Activated CD8-positive, alpha-beta memory T cell treated with anti-CD3 and anti-CD28 coated beads, Interleukin-2, amount 10 ng/mL, durations not matched to agents 7 days and 5 days (primary cell): ENCODE measurements at regions not wholly inside any gene's neighbourhood (a gene's known extent, or its start where the extent isn't known, plus 50 kb on each side); places are given as distances from the start of the nearest gene placed in this dataset.

Experiments
- ATAC-seq: fragments of 150-1000 bp; cut with Tn5 transposase; one replicate; pipeline ENCODE4 v1.10.0; 2021; ENCODE audit warnings: moderate library complexity
- CTCF ChIA-PET: fragments of 350-600 bp; sonication (Branson Sonifier 250); formaldehyde crosslinking; loops from one replicate; lab custom pipeline; 2021; ENCODE audit warnings: antibody characterized with exemption; lab: Charles Lee
- DNase-seq: peaks from one replicate; pipeline ENCODE4 v3.0.0-alpha.2; 2020
- H3K27ac Mint-ChIP-seq: one replicate; pipeline ENCODE4 v1.8.0; 2021; ENCODE audit warnings: mild to moderate bottlenecking, mixed read lengths
- H3K27me3 Mint-ChIP-seq: one replicate; pipeline ENCODE4 v1.8.0; 2021; ENCODE audit warnings: mixed read lengths
- H3K36me3 Mint-ChIP-seq: one replicate; pipeline ENCODE4 v1.8.0; 2021; ENCODE audit warnings: mild to moderate bottlenecking, mixed read lengths
- H3K4me1 Mint-ChIP-seq: one replicate; pipeline ENCODE4 v1.8.0; 2021; ENCODE audit warnings: mixed read lengths
- H3K4me3 Mint-ChIP-seq: one replicate; pipeline ENCODE4 v1.8.0; 2021; ENCODE audit warnings: mild to moderate bottlenecking, moderate library complexity, mixed read lengths
- H3K9me3 Mint-ChIP-seq: one replicate; pipeline ENCODE4 v1.8.0; 2022; ENCODE audit warnings: low read depth, mixed read lengths

DNA sequence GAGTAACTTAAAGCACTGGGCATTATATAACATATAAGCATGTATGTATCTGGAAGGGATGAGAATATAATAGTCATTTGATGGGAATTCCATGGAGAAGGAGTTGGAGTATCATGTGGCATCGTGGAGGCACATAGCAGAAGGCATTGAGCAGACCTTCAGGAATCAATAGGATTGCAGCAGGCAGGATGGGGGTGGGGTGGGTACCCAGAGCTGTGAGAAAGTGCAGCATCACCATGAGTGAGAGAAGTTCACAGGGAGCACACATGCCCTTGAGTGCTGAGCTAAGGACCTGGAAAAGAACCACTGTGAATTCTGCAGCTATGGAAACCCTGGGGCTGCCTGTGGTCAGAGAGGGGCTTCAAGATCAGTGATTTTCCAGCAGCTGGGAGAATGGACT is 57.3 kb downstream of the MED10 start:
- Mint-ChIP-seq H3K36me3 (no peaks in the 10 kb centered on the region), H3K4me3 (no peak overlapping the region), H3K4me1 (no peaks in the 10 kb centered on the region), H3K27ac (no peak overlapping the region), H3K9me3 (no peaks in the 10 kb centered on the region), H3K27me3 (no peaks in the 10 kb centered on the region)
- ATAC-seq = no peak
- CTCF ChIA-PET = no interaction called here
- no peak for DNase-seq

DNA sequence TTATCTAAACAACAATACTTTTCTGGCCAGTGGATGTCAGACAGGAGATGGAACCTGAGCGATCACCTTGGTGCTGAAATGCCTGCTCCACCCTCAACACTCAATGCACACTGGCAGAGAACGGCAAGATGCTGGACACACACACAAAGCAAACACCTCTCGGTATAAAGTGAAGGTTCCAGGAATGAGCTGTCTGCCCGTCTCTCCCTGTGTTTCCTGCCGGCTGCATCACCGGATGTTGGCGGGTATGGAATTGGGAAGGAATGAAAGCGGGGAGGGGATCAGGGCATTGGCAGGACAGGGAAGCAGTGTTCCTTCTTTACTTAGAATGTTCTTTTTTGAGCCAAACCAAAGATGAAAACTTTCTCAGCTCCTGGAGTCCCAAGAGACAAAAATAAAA is 59.2 kb downstream of the MED10 start:
- H3K9me3 Mint-ChIP-seq = no peaks in the 10 kb centered on the region
- H3K27ac Mint-ChIP-seq = no peak overlapping the region
- H3K4me1 Mint-ChIP-seq = no peaks in the 10 kb centered on the region
- DNase-seq = no peak
- no peaks in the 10 kb centered on the region for H3K36me3 Mint-ChIP-seq
- no peaks in the 10 kb centered on the region for H3K27me3 Mint-ChIP-seq
- no peak for ATAC-seq
- CTCF ChIA-PET = no interaction called here
- no peak overlapping the region for H3K4me3 Mint-ChIP-seq

DNA sequence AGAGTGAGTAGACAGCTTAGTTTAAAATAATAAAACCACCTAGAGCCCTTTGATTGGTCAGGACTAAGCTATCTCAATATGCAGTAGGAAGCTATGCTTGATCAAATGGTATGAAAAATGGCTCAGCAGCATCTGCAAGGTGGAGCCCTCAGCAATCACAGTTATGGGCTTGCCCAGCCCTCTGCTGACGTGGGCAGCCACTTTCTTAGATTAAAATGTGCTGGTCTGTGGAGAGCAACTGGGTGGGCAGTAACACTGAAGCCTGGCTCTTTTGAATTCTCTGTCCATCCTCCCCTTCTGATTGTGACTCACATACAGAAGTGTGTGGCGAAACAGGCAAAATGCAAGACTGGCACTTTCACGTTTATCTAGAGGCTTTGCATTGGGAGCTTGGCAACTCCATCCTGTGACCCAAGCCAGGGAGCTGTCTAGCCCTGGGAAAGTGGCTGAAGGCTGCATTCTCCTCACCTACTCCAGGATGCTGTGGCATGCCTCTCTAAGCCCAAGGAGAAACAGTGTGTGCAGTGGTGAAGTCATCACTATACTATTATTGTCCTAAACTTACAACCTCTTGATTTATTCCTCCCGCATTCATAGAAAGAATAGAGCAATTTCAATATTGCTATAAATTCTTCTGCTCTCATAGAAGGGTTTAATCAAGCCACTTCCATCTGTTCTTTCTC is 61.1 kb downstream of the MED10 start:
- Mint-ChIP-seq H3K9me3 (no peaks in the 10 kb centered on the region), H3K36me3 (no peaks in the 10 kb centered on the region), H3K27ac (no peak overlapping the region), H3K4me3 (no peak overlapping the region), H3K27me3 (no peaks in the 10 kb centered on the region), H3K4me1 (no peaks in the 10 kb centered on the region)
- ATAC-seq (no peak), DNase-seq (no peak)
- CTCF ChIA-PET = no interaction called here

DNA sequence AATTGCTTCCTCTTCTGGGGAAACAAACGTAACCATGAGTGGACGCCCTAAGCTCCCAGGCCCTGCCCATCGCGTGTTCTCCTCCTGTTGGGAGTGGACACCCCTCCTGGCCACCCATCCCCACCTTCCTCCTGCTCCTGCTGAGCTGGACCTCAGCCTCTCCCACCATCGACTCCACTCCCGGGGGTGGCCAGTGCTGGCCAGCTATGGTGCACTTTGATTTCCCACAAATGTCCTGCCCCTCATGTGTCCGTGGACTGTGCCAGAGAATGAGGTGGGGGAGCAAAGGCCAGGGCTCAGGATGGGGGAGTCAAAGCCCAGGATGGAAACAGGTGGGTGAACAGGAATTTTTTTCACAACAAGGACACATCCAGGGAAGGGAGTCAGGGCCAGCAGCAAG is 62.8 kb downstream of the MED10 start:
- no peaks in the 10 kb centered on the region for H3K36me3 Mint-ChIP-seq
- no peaks in the 10 kb centered on the region for H3K9me3 Mint-ChIP-seq
- H3K4me3 Mint-ChIP-seq = no peak overlapping the region
- CTCF ChIA-PET = no interaction called here
- DNase-seq = no peak
- no peak overlapping the region for H3K27ac Mint-ChIP-seq
- no peaks in the 10 kb centered on the region for H3K27me3 Mint-ChIP-seq
- H3K4me1 Mint-ChIP-seq = no peaks in the 10 kb centered on the region
- no peak for ATAC-seq

DNA sequence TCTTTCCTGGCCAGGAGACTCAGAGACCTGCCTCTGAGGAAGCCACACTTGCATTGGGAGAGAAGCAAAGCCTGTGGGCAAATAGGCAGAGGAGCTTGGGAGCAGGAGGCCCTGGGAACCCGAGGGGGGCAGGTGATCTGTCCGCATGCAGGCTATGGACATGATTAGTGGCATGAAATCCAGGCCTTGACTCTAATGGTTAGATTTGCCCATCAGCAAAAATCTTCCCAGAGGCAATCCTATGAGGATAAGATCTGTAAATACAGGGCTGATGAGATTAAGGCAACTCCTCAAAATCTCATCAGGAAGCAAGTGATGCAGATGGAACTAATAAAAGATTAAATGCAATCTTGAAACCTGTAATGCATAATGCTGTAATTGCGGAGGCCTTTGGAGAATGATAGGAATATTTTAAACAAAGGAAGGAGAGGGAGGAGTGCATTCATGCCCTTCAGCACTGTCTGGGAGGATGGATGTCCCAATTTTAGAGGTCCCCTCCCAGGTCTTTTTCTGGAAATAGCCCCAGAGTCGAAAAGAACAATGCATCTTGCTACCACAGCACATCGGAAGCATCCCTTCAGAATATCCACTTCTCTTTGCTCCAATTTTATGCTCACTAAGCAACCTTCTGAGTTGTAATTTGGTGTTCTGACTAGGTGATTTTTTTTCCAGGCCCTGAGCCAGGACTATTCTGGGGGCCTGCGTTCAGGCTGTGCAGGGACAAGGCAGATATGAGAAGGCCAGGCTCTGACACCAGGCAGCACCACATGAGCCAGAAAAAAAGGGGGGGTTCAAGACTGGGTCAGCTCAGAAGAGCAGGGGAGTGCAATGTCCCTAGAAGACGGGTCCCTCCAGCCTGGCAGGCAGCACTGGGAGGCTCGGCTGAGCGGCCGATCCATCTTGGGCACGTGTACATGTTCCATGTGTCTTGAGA is 66.5 kb downstream of the MED10 start:
- CTCF ChIA-PET = no interaction called here
- no peak overlapping the region for H3K4me3 Mint-ChIP-seq

DNA sequence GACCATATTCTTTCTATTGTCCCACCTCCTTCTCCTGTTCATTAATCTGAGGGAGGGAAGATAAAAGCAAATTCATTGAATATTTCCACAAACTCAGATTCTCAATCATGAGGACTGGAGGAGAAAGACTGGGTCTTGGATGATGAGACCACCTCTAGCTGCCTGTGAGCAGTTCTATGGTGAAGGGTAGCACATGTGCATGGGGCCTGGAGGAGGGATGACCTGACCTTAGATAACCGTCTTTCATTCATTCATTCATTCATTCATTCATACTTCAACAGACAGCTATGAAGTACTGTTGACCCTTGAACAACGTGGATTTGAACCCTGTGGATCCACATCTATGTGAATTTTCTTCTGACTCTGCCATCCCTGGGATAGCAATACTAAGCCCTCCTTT is 68.4 kb downstream of the MED10 start:
- H3K27ac Mint-ChIP-seq = no peak overlapping the region
- no peaks in the 10 kb centered on the region for H3K4me1 Mint-ChIP-seq
- H3K4me3 Mint-ChIP-seq = no peak overlapping the region
- DNase-seq = no peak
- no peak for ATAC-seq
- CTCF ChIA-PET = no interaction called here
- no peaks in the 10 kb centered on the region for H3K36me3 Mint-ChIP-seq
- no peaks in the 10 kb centered on the region for H3K9me3 Mint-ChIP-seq
- no peaks in the 10 kb centered on the region for H3K27me3 Mint-ChIP-seq

More for the DNA sequence above, 66.5 kb downstream of the MED10 start:
- Mint-ChIP-seq H3K27ac (no peak overlapping the region), H3K27me3 (no peaks in the 10 kb centered on the region), H3K4me1 (no peaks in the 10 kb centered on the region), H3K9me3 (no peaks in the 10 kb centered on the region), H3K36me3 (no peaks in the 10 kb centered on the region)
- DNase-seq (no peak), ATAC-seq (no peak)

DNA sequence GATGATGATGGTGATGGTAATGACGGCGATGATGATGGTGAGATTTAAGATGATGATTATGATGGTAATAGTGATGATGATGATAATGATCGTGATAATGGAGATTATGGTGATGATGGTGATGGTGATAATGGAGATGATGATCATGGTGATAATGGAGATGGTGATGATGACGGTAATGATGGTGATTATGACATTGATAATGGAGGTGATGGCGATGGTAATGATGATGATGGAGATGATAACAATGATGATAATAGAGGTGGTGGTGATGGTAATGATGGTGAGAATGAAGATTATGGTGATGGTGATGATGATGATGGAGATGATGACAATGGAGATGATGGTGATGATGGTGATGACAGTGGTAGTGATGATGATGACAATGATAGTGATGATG is 69.7 kb downstream of the MED10 start:
- ATAC-seq (no peak), DNase-seq (no peak)
- no peaks in the 10 kb centered on the region for H3K4me1 Mint-ChIP-seq
- H3K9me3 Mint-ChIP-seq = no peaks in the 10 kb centered on the region
- CTCF ChIA-PET = no interaction called here
- no peak overlapping the region for H3K27ac Mint-ChIP-seq
- no peak overlapping the region for H3K4me3 Mint-ChIP-seq
- no peaks in the 10 kb centered on the region for H3K36me3 Mint-ChIP-seq
- no peaks in the 10 kb centered on the region for H3K27me3 Mint-ChIP-seq

DNA sequence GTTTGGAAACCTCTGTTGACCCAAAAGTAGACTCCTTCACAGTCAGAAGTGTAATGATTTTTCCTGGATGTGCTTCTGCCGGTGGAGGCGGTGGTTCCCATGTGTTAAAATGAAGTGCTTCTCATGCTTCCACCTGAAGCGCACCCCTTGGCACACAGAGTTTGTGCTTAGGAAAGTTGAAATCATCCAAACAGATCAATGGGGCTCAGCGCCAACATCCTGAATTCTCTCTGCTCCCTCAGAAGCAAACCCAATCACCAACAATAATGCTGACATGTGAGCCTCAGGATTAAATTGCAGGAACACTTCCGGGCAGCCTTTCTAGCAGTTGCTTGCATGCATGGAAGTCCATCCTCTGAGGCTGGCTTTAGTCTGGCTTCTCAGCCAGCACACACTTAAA is 71.0 kb downstream of the MED10 start:
- CTCF ChIA-PET = no interaction called here
- no peaks in the 10 kb centered on the region for H3K4me1 Mint-ChIP-seq
- no peak overlapping the region for H3K4me3 Mint-ChIP-seq
- DNase-seq = no peak
- H3K27ac Mint-ChIP-seq = no peak overlapping the region
- H3K9me3 Mint-ChIP-seq = no peaks in the 10 kb centered on the region
- H3K36me3 Mint-ChIP-seq = no peaks in the 10 kb centered on the region
- H3K27me3 Mint-ChIP-seq = peaks cover 7% of the 10 kb centered on the region
- no peak for ATAC-seq

DNA sequence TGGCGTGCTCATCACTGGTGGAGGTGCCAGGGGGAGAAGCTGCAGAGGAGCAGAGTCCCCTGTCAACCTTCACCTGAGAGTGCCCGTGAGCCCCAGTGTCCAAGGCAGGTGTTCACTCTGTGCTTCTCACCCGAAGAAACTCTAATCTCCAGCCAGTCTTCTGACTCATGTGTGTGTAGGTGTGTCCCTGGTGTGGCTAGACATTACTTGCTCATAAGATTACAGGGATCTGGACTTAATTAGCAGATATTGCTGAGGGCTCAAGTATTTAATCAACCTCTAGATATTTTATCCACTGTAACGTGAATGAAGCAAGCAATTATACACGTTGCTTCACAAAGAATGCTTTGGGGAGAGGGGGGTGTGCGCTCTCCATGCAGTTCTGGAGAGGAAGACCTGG is 72.5 kb downstream of the MED10 start:
- DNase-seq = no peak
- Mint-ChIP-seq H3K36me3 (no peaks in the 10 kb centered on the region), H3K27me3 (peaks cover 7% of the 10 kb centered on the region), H3K4me1 (no peaks in the 10 kb centered on the region), H3K27ac (no peak overlapping the region), H3K9me3 (no peaks in the 10 kb centered on the region), H3K4me3 (no peak overlapping the region)
- CTCF ChIA-PET = no interaction called here
- no peak for ATAC-seq

DNA sequence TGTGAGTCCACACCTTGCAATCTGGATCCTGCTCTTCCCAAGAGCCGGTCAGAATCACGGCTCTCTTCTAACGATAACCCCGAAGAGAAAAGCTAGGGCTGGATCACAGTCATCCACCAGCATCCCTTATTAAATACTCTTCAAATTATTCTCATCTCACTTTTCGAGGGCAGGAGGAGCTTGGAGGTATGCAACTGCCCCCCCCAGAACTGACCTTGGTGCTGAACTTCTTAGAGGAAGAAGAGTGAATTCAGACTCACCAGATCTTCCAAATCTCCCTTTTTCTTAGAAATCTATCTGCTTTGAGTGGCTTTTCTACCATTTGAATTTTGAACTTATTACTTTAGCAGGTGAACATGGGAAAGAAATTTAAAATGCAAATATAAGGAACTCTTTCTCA is 75.7 kb downstream of the MED10 start:
- peaks cover 7% of the 10 kb centered on the region for H3K27me3 Mint-ChIP-seq
- no peaks in the 10 kb centered on the region for H3K4me1 Mint-ChIP-seq
- no peaks in the 10 kb centered on the region for H3K36me3 Mint-ChIP-seq
- ATAC-seq = no peak
- no peak for DNase-seq
- CTCF ChIA-PET = no interaction called here
- H3K9me3 Mint-ChIP-seq = no peaks in the 10 kb centered on the region
- no peak overlapping the region for H3K4me3 Mint-ChIP-seq
- no peak overlapping the region for H3K27ac Mint-ChIP-seq

DNA sequence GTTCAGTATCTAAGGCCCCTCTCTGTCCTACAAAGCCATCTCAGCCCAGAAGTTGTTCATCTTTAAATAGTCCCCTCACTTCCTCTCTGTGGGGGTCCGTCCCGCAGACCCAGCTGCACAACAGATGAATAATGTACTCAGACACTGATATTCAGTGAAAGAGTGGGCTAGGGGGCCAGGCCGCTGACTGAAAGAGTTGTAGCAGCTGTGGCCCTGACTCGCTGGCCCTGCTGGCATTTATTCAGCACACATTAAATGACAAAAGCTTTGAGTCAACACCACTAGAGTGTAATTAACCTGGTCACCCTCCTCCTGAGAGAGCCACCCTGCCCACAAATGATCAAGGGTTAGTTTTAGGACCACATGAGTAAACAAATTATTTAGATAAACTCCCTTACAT is 76.3 kb downstream of the MED10 start:
- ATAC-seq (no peak), DNase-seq (no peak)
- Mint-ChIP-seq H3K27ac (no peak overlapping the region), H3K4me1 (no peaks in the 10 kb centered on the region), H3K4me3 (no peak overlapping the region), H3K36me3 (no peaks in the 10 kb centered on the region), H3K27me3 (peaks cover 7% of the 10 kb centered on the region), H3K9me3 (no peaks in the 10 kb centered on the region)
- CTCF ChIA-PET = no interaction called here

DNA sequence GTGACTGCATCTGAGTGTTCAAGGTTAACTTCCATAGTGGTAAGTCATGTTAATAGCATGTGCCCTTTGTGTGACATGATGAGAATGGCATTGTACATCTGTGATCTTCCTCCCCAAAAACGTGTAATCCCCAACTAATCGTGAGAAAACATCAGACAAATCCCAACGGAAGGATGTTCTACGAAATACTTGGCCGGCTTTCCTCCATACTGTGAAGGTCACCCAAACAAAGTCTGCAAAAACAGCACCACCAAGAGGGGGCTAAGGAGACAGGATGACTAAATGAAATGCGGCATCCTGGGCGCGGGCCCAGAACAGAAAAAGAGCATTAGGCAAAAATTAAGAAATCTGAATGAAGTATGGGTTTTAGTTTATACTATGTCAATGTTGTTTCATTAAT is 81.8 kb downstream of the MED10 start:
- H3K4me3 Mint-ChIP-seq = no peak overlapping the region
- no peaks in the 10 kb centered on the region for H3K4me1 Mint-ChIP-seq
- no peaks in the 10 kb centered on the region for H3K9me3 Mint-ChIP-seq
- H3K36me3 Mint-ChIP-seq = no peaks in the 10 kb centered on the region
- H3K27me3 Mint-ChIP-seq = peaks cover 14% of the 10 kb centered on the region
- no peak for ATAC-seq
- CTCF ChIA-PET = no interaction called here
- DNase-seq = no peak
- no peak overlapping the region for H3K27ac Mint-ChIP-seq

DNA sequence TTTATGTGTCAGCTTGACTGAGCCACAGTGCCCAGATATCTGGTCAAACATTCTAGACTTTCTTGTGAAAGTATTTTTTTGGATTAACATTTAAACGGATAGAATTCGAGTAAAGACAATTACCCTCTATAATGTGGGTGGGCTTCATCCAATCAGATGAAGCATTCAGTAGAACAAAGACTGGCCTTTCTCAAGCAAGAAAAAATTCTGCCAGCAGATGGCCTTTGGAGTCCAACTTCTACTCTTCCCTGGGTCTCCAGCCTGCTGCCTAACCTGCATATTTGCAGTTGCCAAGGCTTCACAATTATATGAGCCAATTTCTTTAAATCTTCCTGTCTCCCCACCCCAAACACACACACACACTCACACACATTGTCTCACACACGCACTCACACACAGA is 86.4 kb downstream of the MED10 start:
- Mint-ChIP-seq H3K27me3 (peaks cover 18% of the 10 kb centered on the region), H3K27ac (no peak overlapping the region), H3K36me3 (no peaks in the 10 kb centered on the region), H3K9me3 (no peaks in the 10 kb centered on the region), H3K4me1 (no peaks in the 10 kb centered on the region), H3K4me3 (no peak overlapping the region)
- CTCF ChIA-PET = no interaction called here
- DNase-seq = no peak
- no peak for ATAC-seq

DNA sequence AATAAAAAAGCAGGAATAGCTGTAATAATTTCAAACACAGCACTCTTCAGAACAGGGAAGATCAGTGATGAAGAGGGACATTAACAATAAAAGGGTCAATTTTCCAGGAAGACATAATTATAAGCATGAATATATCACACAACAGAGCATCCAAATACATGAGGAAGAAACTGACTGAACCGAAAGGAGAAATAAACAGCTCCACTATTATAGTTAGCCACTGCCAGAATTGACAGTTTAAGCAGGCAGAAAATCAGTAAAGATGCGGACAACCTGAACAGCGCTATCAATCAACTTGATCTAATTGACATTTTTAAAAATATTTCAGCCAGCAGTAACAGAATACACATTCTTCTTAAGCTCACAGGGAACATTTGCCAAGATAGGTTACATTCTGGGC is 89.1 kb downstream of the MED10 start:
- H3K4me1 Mint-ChIP-seq = no peaks in the 10 kb centered on the region
- no peaks in the 10 kb centered on the region for H3K9me3 Mint-ChIP-seq
- ATAC-seq = no peak
- H3K27ac Mint-ChIP-seq = no peak overlapping the region
- DNase-seq = no peak
- H3K4me3 Mint-ChIP-seq = no peak overlapping the region
- H3K27me3 Mint-ChIP-seq = peaks cover 14% of the 10 kb centered on the region
- no peaks in the 10 kb centered on the region for H3K36me3 Mint-ChIP-seq
- CTCF ChIA-PET = no interaction called here
